Neural progenitor cell (in vitro differentiated cells): ENCODE measurements at regions not wholly inside any gene's neighbourhood (a gene's known extent, or its start where the extent isn't known, plus 50 kb on each side); places are given as distances from the start of the nearest gene placed in this dataset.

Experiments used
- DNase-seq: peaks from one replicate; pipeline ENCODE4 v3.0.0-alpha.2; 2016; ENCODE audit warnings: low spot score
- H2AFZ ChIP-seq: fragments of 200-600 bp; sonication (generic); replicated peaks from 2 replicates; pipeline ENCODE4 v1.6.1; 2016; ENCODE audit warnings: antibody characterized with exemption
- H3F3A ChIP-seq: fragments of 200-600 bp; sonication (generic); 2 replicates; pipeline ENCODE4 v1.6.1; 2016; ENCODE audit warnings: antibody characterized with exemption, low read depth
- H3K27ac ChIP-seq: fragments of 200-600 bp; sonication (generic); 2 replicates; pipeline ENCODE4 v1.5.1; 2016; ENCODE audit warnings: mild to moderate bottlenecking
- H3K27me3 ChIP-seq: fragments of 200-600 bp; sonication (generic); 2 replicates; pipeline ENCODE4 v1.6.1; 2016; ENCODE audit warnings: mild to moderate bottlenecking, moderate library complexity
- H3K36me3 ChIP-seq: fragments of 200-600 bp; sonication (generic); 2 replicates; pipeline ENCODE4 v1.5.1; 2016
- H3K4me1 ChIP-seq: fragments of 200-600 bp; sonication (generic); 2 replicates; pipeline ENCODE4 v1.6.1; 2016; ENCODE audit warnings: mixed run types
- H3K4me2 ChIP-seq: fragments of 200-600 bp; sonication (generic); 2 replicates; pipeline ENCODE4 v1.6.1; 2016
- H3K4me3 ChIP-seq: fragments of 200-600 bp; sonication (generic); 2 replicates; pipeline ENCODE4 v1.5.1; 2016
- H3K79me2 ChIP-seq: fragments of 200-600 bp; sonication (generic); 2 replicates; pipeline ENCODE4 v1.6.1; 2016; ENCODE audit warnings: low read depth
- H3K9ac ChIP-seq: fragments of 200-600 bp; sonication (generic); 2 replicates; pipeline ENCODE4 v1.6.1; 2016
- H3K9me3 ChIP-seq: fragments of 200-600 bp; sonication (generic); 2 replicates; pipeline ENCODE4 v1.5.1; 2016; ENCODE audit warnings: low read depth
- H4K20me1 ChIP-seq: fragments of 200-600 bp; sonication (generic); 2 replicates; pipeline ENCODE4 v1.6.1; 2016; ENCODE audit warnings: low read depth
- H3K27ac Mint-ChIP-seq: 3 replicates; pipeline ENCODE4 v1.8.0; 2021; ENCODE audit warnings: mixed read lengths
- H3K27me3 Mint-ChIP-seq: 2 replicates; pipeline ENCODE4 v1.8.0; 2022; ENCODE audit warnings: low read depth, mild to moderate bottlenecking, inconsistent platforms, moderate library complexity, mixed read lengths; ENCODE audit not compliant: insufficient read depth
- H3K36me3 Mint-ChIP-seq: 3 replicates; pipeline ENCODE4 v1.8.0; 2021; ENCODE audit warnings: mixed read lengths
- H3K4me1 Mint-ChIP-seq: 3 replicates; pipeline ENCODE4 v1.8.0; 2021; ENCODE audit warnings: mixed read lengths
- H3K4me3 Mint-ChIP-seq: 3 replicates; pipeline ENCODE4 v1.8.0; 2021; ENCODE audit warnings: mild to moderate bottlenecking, moderate library complexity, mixed read lengths
- H3K9me3 Mint-ChIP-seq: 3 replicates; pipeline ENCODE4 v1.8.0; 2020; ENCODE audit warnings: mixed read lengths
- EZH2 ChIP-seq: fragments of 200-600 bp; sonication (generic); IDR thresholded peaks from 2 replicates; pipeline ENCODE4 v1.6.1; 2017; ENCODE audit warnings: antibody characterized with exemption, mild to moderate bottlenecking, moderate library complexity
- EZH2phosphoT487 ChIP-seq: fragments of 200-600 bp; sonication (generic); IDR thresholded peaks from 2 replicates; pipeline ENCODE4 v1.6.1; 2017; ENCODE audit warnings: antibody characterized with exemption
- TF ChIP-seq, protein P1 (sequence below): fragments of 200-600 bp; sonication (generic); IDR thresholded peaks from 2 replicates; pipeline ENCODE4 v1.5.1; 2017; ENCODE audit warnings: antibody characterized with exemption, mild to moderate bottlenecking

DNA sequence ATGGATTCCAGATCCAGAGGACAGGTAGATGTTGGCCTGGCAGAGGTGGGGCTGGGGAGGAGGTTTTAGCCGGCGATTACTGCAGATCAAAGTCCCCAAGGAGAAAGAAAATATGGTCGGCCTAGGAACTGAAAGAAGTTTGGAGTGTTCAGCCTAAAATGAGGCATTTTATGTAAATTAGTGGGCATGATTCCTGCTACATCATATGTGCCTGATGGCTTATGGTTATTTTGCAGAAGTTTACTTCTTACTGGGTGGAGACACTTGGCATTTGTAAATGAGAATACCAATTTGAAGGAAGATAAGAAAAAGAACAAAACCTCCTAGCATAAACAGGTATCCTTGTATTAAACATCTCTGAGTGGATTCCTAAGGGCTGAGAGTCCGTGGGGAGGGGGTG is 149.3 kb downstream of the FOXL1 start:
- no peak overlapping the region for H3K27ac Mint-ChIP-seq
- H3K27ac ChIP-seq, result no peak overlapping the region
- H3K4me1 ChIP-seq, result peaks cover 26% of the 10 kb centered on the region
- H3K27me3 Mint-ChIP-seq, result peaks cover 17% of the 10 kb centered on the region
- H3K4me3 Mint-ChIP-seq, result peak overlapping the region; percentile 8
- H3K4me1 Mint-ChIP-seq, result peaks cover 31% of the 10 kb centered on the region
- H4K20me1 ChIP-seq, result no peaks in the 10 kb centered on the region
- H3K9ac ChIP-seq, result no peak overlapping the region
- H3K36me3 Mint-ChIP-seq, result no peaks in the 10 kb centered on the region
- H3K27me3 ChIP-seq, result peaks cover 10% of the 10 kb centered on the region
- H3K4me3 ChIP-seq, result no peak overlapping the region
- H3K4me2 ChIP-seq, result no peak overlapping the region
- H3K9me3 Mint-ChIP-seq, result peaks cover 4% of the 10 kb centered on the region
- peaks cover 6% of the 10 kb centered on the region for H3F3A ChIP-seq
- no peak overlapping the region for H2AFZ ChIP-seq
- no peaks in the 10 kb centered on the region for H3K79me2 ChIP-seq
- DNase-seq, result no peak
- TF ChIP-seq, protein P1, sequence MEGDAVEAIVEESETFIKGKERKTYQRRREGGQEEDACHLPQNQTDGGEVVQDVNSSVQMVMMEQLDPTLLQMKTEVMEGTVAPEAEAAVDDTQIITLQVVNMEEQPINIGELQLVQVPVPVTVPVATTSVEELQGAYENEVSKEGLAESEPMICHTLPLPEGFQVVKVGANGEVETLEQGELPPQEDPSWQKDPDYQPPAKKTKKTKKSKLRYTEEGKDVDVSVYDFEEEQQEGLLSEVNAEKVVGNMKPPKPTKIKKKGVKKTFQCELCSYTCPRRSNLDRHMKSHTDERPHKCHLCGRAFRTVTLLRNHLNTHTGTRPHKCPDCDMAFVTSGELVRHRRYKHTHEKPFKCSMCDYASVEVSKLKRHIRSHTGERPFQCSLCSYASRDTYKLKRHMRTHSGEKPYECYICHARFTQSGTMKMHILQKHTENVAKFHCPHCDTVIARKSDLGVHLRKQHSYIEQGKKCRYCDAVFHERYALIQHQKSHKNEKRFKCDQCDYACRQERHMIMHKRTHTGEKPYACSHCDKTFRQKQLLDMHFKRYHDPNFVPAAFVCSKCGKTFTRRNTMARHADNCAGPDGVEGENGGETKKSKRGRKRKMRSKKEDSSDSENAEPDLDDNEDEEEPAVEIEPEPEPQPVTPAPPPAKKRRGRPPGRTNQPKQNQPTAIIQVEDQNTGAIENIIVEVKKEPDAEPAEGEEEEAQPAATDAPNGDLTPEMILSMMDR, result no peak
- no peak for TF ChIP-seq EZH2phosphoT487
- TF ChIP-seq EZH2, result no peak
- no peaks in the 10 kb centered on the region for H3K36me3 ChIP-seq
- no peaks in the 10 kb centered on the region for H3K9me3 ChIP-seq

- no peaks in the 10 kb centered on the region for H3K36me3 Mint-ChIP-seq
- no peaks in the 10 kb centered on the region for H4K20me1 ChIP-seq
- no peaks in the 10 kb centered on the region for H3K36me3 ChIP-seq
- H3K9me3 Mint-ChIP-seq, result peaks cover 4% of the 10 kb centered on the region
- TF ChIP-seq EZH2, result no peak
- no peak for TF ChIP-seq EZH2phosphoT487
- peaks cover 44% of the 10 kb centered on the region for H3K4me1 Mint-ChIP-seq
- H3F3A ChIP-seq, result peaks cover 13% of the 10 kb centered on the region
- no peak overlapping the region for H3K4me3 Mint-ChIP-seq
- no peaks in the 10 kb centered on the region for H3K9me3 ChIP-seq
- H3K4me2 ChIP-seq, result no peak overlapping the region
- peaks cover 24% of the 10 kb centered on the region for H3K27me3 Mint-ChIP-seq
- H3K9ac ChIP-seq, result no peak overlapping the region
- H3K27me3 ChIP-seq, result peaks cover 28% of the 10 kb centered on the region
- no peak overlapping the region for H2AFZ ChIP-seq
- H3K4me3 ChIP-seq, result no peak overlapping the region
- peaks cover 39% of the 10 kb centered on the region for H3K4me1 ChIP-seq
- DNase-seq, result no peak
- no peak overlapping the region for H3K27ac ChIP-seq
- no peaks in the 10 kb centered on the region for H3K79me2 ChIP-seq
- H3K27ac Mint-ChIP-seq, result no peak overlapping the region
Observed at GRCh38 chr16:86729686-86730085, 151.3 kb downstream of the FOXL1 start.

- Histone ChIP-seq H3K36me3 (no peaks in the 10 kb centered on the region), H3K9me3 (no peaks in the 10 kb centered on the region), H3K27me3 (peaks cover 28% of the 10 kb centered on the region), H3K79me2 (no peaks in the 10 kb centered on the region), H3K4me1 (peaks cover 41% of the 10 kb centered on the region), H3K4me2 (peak overlapping the region; percentile 11), H2AFZ (no peak overlapping the region), H3K27ac (no peak overlapping the region), H3K4me3 (no peak overlapping the region), H3F3A (peaks cover 13% of the 10 kb centered on the region), H4K20me1 (no peaks in the 10 kb centered on the region), H3K9ac (no peak overlapping the region)
- Mint-ChIP-seq H3K4me3 (no peak overlapping the region), H3K27me3 (peaks cover 24% of the 10 kb centered on the region), H3K27ac (no peak overlapping the region), H3K9me3 (peaks cover 4% of the 10 kb centered on the region), H3K4me1 (peaks cover 48% of the 10 kb centered on the region), H3K36me3 (no peaks in the 10 kb centered on the region)
- DNase-seq, result no peak
- no peak for TF ChIP-seq EZH2phosphoT487
- TF ChIP-seq, protein P1, result no peak
- no peak for TF ChIP-seq EZH2
Observed at GRCh38 chr16:86730086-86730485, 151.7 kb downstream of the FOXL1 start.

- TF ChIP-seq EZH2phosphoT487 (no peak), EZH2 (no peak)
- TF ChIP-seq, protein P1, result no peak
- Histone ChIP-seq H3K4me1 (peaks cover 41% of the 10 kb centered on the region), H3K27ac (no peak overlapping the region), H3K9me3 (no peaks in the 10 kb centered on the region), H3K36me3 (no peaks in the 10 kb centered on the region), H3K4me2 (peak overlapping the region; percentile 11), H2AFZ (no peak overlapping the region), H3K79me2 (no peaks in the 10 kb centered on the region), H3K27me3 (peaks cover 28% of the 10 kb centered on the region), H3F3A (peaks cover 13% of the 10 kb centered on the region), H3K9ac (no peak overlapping the region), H4K20me1 (no peaks in the 10 kb centered on the region), H3K4me3 (no peak overlapping the region)
- H3K9me3 Mint-ChIP-seq, result peaks cover 4% of the 10 kb centered on the region
- H3K27me3 Mint-ChIP-seq, result peaks cover 24% of the 10 kb centered on the region
- no peaks in the 10 kb centered on the region for H3K36me3 Mint-ChIP-seq
- H3K27ac Mint-ChIP-seq, result no peak overlapping the region
- peaks cover 51% of the 10 kb centered on the region for H3K4me1 Mint-ChIP-seq
- no peak overlapping the region for H3K4me3 Mint-ChIP-seq
- DNase-seq, result no peak
Observed at GRCh38 chr16:86730597-86730996, 152.2 kb downstream of the FOXL1 start.
